HG03060 (cell line): ENCODE measurements at regions not wholly inside any gene's neighbourhood (a gene's known extent, or its start where the extent isn't known, plus 50 kb on each side); places are given as distances from the start of the nearest gene placed in this dataset.

Source experiments
- ATAC-seq: cut with Tn5 transposase; IDR thresholded peaks from one replicate; pipeline ENCODE4 v1.9.1; 2021; ENCODE audit warnings: low read depth, moderate number of reproducible peaks; ENCODE audit not compliant: unreplicated experiment

DNA sequence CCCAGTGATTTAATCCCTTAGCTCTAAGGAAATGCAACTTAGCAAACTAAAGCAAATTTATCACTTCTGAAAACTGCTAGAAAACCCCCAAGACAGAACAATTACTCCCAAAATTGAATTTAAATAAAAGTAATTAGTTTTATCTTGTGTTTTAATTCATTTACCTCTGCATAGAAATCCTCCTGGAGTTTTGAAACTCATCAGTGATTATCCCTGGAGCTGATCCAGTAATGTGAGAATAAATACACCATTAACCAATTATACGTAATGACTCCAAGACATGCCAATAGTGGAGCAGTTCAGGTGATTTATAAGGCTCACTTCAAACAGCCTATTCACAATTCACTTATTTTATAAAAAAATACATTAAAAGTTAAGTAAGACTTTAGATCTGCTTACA, 855.3 kb upstream of the FLRT2 start:
- no peak for ATAC-seq

DNA sequence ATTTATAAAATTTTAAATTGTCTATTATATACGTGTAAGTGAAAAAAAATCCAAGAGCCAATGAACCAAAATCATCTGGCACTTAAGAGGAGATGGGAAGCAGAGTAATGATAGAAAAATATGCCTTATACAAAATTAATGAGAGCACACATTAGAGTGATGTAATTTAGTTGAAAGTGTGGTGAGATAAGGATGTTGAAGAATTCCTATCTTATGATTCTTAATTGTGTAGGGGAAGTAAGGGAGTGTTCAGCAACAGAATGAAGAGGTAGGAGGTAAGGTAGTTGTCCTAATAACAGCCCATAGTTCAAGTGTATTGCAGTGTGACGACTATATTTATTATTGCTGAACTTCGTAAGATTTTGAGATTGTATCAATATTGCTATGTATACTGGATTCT, 843.4 kb upstream of the FLRT2 start:
- ATAC-seq = no peak

DNA sequence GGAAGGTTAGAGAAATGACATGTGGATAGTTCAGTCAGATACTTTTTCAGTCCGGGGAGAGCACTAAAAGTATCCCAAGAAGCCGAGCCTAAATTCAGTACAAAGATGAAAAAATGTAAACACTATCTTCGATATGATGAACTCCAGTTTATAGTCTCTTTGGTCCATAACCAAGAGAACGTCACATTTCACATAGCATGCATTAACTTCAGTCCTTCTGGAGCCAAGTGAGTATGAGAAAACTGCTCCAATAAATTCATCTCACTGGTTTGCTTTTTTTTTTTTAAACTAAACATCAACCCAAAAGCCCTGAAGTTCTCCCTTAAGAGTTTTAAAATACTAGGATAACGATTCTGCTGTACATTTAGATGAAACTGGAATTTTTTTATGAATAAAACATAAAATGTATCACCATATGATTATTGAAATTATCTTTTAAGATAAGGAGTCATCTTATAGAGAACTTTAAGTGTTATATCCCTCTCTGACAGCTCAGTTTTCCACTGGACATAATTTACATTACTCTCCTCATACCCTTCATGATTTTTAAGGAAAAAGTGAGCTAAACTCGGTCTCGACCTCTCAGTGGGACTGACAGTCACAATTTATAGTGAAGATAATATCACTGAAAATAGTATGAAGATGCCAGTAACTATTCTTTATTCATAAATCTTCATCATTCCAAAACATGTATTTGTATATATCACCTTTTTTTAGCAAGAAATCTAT, 841.5 kb upstream of the FLRT2 start:
- no peak for ATAC-seq

DNA sequence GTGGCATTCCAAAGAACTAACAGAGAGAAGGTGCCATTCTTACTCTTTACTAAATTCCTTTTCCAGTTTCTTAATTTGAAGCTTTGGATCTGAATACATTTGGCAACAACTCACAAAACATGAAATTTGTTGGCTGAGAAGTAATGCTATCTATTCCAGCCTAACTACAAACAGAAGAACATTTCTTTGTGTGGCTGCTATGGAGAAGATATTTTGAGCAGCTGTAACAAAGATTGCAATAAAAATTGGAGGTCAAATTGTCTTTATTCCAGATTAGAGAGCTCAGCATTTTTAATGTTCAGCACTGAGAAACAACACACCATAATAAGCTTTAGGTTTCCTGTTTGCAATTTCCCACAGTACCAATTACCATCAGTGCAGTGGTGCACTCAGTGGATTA, 835.8 kb upstream of the FLRT2 start:
- ATAC-seq = no peak

DNA sequence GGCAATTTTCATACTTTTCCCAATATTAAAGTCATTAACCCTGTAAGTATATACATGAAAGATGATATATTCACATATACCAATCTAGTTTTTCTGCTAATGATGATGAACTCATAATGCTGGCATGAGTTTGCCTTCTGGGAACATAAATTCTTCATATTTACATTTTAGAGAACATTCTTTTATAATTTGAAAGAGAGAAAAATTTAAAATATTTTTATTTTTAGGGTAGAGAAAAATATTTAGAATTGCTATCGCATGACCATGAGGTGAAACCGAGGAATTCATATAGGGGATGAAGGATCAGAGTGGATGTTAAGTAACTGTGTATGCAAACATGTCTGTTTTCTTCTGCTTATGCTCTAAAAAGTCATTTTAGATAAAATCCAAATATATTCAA, 825.3 kb upstream of the FLRT2 start:
- ATAC-seq = no peak

DNA sequence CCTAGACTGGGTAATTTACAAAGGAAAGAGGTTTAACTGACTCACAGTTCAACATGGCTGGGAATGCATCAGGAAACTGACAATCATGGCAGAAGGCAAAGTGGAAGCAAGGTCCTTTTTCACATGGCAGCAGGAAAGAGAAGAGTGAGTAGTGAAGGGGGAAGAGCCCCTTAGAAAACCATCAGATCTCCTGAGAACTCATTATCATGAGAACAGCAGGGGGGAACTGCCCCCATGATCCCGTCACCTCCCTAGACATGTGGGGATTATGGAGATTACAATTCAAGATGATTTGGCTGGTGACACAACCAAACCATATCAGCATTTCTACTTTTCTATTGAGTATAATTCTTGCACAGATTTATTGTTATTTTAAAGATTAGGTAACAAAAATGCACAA, 822.1 kb upstream of the FLRT2 start:
- no peak for ATAC-seq

DNA sequence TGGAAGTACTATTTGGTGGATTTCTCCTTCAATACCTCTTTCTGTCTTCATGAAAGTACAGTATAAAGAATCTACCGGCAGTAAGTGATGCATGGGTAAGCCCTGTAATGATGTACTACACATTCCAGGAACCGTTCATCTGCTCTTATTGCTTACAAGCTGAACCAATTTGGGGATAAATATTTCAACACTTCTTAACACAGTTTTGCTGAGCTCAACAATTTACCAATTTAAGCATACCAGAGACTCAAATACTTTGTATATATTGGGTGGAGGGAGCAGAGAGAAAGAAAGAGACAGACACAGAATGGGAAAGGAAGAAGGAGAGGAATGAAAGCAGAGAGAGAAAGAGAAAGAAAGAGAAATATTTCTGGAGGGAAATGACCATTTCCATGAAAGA, 821.1 kb upstream of the FLRT2 start:
- ATAC-seq = no peak

DNA sequence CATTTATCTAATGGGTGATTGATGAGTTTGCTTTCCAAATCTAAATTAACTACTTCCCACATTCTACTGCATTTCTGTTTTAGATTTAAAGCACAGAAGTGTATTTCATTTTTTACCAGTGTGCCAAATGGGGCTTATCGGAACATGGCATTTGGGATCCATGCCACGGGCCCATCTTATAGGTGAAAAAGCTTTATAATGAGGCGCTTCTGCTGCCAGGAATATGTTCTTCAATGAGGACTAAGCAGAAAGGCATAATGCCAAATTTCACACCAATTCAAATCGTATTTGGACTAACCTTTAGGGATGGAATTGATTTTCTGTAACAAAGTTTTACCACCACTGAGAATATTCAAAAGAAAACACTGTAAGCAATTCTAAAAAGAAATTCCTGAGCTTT, 803.5 kb upstream of the FLRT2 start:
- no peak for ATAC-seq

DNA sequence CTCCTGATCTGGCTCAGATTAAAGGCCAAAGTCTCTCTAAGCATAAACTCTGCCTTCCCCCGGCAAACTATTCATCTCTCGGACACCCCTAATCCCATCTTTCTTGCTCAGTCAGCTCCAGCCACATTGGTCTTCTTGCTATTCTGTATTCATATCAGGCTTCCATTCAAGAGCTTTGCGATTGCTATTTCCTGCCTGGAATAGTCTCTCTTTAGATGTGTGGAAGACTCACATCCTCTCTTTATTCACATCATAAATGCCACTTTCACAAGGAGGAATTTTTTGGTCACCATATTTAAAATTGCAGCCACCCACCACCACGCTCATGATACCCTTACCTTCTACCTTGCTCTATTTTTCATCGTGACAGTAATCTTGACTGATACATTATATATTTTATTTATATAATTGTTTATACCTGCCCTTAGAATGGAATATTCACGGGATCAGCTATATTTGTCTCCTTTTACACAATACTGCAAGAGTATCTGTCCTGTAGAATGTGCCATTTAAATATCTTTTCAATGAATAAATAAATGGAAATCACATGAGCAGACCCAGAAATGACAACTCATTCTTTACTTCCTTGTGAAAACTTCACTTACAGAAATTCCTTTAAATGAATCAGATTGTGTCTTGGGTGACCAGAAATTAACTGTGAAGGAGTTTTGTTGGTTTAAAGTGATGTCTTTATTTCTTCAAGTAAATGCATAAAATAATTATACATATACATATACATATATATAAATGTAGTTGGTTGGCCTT, 780.6 kb upstream of the FLRT2 start:
- no peak for ATAC-seq

DNA sequence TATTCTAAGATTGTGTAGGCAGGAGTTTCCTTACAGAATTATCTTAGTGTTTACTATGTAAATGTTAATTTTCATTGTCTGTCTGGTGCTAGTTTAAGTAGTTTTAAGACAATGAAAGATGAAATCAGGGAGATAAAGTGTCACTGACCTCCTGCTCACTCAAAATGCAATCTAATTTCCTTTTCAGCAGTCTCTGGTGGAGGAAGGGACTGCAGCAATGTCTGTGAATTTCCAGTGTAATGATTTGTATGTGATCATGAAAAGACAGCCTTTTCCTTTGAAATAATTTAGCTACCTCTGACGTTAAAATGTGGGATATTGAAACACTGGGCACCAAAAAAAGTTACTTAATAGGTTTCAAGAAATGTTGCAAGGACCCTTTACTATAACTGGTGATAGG, 779.7 kb upstream of the FLRT2 start:
- no peak for ATAC-seq

DNA sequence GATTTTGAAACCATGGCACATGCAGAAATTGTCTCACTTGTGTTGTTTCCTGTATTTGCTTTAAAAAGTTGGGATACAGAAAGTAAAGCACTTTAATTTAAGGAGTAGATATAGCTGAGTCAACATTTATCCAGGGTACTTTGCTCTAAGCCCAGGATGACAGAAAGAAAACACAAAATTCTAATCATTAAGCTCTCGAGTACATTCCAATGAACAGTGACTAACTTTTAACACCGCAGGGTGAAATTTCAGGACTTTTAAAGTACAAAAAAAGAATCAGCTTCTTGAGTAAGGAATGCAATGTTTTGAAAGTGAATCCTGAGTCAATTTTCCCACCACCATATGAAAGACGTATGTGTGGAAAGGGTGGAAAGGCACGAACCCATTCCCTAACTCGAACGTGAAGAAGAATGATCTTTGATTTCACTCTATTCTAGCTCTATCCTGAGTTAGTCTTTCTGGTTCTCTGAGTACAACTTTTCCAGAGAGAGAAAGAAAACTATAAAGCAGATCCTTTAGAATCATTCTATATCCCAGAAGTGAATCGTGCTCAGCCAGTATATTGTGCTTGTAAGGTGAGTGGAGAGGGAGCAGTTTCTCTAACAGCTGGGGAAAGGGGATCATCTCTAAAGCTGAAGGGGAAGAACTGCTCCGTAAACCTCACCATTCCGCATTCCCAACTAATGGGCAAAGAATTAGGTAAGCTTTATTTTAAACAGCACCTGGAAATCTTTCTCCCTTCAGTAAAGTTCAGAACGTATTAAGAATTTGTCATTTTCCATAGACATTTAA, 779.0 kb upstream of the FLRT2 start:
- no peak for ATAC-seq

DNA sequence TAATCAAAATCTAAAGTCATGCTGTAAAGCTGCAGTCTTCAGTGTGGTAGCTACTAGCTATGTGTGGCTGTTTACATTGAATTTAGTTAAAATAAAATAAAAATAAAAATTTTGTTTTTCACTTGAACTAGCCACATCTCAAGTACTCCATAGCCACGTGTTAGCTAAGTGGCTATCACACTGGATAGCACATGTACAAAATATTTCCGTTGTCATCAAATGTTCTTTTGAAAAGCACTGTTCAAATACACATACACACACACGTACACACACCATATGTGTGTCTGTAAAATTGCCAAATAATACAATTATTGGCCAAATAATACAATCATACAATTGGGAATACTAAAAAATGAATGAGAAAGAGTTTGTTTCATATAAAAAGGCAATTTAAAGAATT, 778.2 kb upstream of the FLRT2 start:
- no peak for ATAC-seq

DNA sequence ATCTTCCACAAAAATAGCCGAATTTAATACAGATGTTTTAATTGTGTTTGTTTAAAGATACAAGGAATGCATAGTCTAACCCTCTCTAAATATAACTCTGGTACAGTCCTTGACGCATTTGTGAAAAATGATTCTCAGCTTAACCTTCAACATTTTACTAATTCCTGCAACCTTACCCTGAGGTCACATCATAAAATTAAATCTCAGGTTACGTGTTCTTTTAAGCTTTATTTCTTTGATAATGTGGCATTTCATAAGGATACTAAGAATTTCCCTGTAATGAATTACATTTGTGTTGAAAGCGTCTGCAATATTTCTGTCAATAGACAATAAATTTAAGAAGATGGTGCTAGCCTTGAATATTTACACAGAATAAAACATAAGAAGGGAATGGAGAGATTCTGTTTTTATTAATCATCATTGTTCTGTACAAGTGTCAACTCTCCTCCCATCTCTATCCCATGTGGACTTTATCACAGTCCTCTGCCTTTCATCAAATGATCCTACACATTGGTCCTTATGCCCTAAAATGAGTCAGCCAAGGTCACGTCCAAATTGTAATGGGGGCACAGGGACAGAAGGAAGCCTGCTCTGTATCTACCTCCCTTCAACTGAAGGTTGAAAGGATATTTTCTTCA, 769.3 kb upstream of the FLRT2 start:
- no peak for ATAC-seq

DNA sequence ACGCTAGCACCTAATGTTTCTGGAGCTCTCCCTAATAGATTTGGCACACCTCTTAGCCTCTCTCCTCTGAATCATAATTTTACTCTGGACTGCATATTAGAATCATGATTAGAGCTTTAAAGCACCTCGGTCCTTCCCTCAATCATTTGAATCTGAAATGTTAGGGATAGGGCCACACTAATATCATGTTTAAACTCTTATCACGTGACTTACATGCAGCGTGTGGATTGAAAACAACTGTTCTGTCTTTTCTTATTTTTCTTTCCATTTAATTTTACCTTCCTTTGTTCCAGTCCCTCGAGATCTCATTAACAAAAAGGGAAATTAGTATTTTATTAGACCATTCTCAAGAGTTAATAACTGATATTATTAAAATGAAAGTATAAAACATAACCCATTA, 762.5 kb upstream of the FLRT2 start:
- no peak for ATAC-seq

DNA sequence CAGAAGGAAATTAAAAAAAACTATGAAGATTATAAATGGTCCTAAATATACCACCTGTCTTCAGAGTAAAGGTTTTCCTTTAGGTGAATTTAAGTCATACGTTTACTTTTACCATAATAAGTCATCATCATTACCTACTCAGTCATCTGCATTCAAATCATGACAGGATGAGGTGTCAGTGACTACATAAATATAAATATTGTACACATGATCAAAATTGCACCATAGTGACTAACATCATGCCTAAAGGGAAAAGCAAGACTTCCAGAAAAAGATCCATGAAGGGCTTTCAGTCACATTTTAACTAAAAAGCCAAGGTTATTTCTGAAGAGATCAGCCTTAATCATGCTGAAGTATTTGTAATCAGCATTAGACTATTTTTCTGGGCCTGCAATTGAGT, 759.9 kb upstream of the FLRT2 start:
- ATAC-seq = no peak

DNA sequence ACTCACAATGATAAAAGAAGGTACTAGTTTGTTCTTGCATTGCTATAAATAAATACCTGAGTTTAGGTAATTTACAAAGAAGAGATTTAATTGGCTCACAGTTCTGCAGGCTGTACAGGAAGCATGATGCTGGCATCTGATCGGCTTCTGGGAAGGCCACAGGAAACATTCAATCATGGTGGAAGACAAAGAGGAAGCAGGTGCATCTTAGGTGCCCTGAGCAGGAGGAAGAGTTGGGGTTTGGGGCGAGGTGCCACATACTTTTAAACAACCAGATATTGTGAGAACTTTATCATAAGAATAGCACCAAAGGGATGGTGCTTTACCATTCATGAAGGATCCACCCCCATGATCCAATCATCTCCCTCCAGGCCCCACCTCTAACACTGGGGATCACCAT, 752.6 kb upstream of the FLRT2 start:
- ATAC-seq = no peak

DNA sequence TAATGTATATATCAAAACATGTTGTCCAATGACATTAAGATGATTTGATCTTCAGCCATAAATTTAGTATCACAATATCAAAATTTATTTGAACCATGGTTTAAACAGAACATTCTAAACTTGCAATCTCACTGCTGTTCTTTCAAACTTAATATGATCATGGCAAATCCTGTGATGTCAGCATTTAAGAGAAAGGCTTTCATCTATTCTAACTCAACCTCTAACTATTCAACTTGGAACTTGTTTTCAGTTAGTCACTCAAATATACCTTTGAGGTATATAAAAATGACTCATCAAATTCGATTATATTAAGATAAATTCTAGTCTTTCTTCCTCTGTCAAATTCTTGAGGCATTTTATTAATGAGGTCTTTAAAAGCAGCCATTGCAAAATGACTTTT, 747.0 kb upstream of the FLRT2 start:
- no peak for ATAC-seq

DNA sequence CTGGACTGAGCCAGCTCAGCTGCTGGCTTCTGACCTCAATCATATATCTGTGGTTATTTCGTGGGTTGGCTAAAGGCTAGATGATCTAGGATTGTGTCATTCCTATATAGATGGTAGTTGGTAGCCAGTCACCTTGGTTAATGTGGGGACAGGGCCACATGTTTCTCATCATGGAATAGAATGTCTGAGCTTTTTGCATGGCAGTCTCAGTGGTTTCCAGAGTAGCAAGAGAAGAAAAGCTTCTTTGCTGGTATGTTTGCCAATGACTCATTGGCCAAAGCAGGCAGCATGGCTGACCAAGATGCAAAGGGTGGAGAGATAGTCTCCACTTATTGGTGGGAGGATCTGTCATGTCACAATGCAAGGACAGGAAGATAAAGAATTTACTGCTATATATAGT, 746.4 kb upstream of the FLRT2 start:
- ATAC-seq = no peak

DNA sequence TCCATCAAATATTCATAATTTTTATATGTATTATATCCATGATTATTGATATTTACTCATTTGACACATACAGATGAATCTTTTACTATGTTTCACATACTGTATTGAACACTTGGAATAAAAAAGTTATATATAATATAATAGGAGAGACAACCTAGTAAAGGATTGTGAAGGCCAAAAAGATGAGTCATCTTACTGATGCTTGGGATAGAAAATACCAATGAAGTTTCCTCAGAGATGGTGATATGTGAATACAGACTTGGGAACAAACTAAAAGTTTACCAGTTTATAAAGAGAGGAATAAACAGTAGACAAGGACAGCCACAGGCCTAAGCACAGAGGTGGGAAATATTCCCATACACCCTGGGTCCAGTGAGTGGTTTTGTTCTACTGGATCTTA, 743.9 kb upstream of the FLRT2 start:
- no peak for ATAC-seq

DNA sequence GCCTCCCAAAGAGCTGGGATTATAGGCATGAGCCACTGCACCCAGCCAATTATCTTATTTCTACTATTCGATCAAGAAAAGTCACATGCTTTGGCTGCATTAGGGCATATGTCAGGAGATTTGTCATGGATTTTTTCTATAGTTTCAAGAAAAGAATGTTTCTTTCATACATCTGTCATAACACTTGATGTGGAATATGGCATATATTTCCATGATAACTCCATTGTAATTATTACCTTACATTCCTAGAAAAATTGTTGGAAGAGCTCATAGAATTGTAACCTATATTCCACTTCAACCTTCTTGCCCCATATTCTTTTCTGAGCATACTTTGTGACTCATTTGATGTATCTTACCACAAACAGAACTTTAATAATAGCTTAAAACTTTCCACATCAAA, 740.9 kb upstream of the FLRT2 start:
- no peak for ATAC-seq

DNA sequence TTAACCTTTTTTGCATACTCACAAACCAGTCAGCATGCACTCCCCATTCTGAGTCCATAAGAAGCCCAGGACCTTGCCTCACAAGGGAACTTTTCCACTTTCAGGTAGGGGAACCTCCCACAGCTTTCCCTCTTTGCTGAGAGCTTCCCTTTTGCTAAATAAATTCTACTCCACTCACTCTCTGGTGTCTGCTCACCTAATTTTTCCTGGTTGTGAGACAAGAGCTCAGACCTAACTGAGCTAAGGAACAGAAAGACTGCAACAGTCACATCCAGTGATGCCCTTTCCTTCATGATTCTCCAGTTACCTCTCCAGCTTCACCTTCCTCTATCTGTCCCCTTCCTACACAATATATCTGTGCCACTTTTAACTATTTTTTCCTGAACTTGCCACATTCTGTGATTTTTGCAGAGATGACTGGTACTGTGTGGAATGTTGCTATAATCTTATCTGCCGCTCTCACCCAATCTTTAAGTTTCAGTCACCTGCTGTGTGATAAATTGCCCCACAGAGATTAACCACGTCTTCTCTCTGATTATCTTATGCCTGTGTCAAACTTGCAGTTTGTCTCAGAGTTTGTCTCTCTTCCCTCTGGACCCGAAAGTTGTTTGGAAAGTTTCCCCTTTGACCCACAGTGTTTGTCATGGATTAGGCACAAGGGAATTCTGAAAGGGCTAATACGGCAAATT, 737.1 kb upstream of the FLRT2 start:
- no peak for ATAC-seq
